ENCODE measurements at regions not wholly inside any gene's neighbourhood (a gene's known extent, or its start where the extent isn't known, plus 50 kb on each side); places are given as distances from the start of the nearest gene placed in this dataset.
"Not testable (repeated sequence)": the region's sequence is repeated elsewhere in the genome, so short reads cannot be mapped to it uniquely, and the experiment has no call there.

DNA sequence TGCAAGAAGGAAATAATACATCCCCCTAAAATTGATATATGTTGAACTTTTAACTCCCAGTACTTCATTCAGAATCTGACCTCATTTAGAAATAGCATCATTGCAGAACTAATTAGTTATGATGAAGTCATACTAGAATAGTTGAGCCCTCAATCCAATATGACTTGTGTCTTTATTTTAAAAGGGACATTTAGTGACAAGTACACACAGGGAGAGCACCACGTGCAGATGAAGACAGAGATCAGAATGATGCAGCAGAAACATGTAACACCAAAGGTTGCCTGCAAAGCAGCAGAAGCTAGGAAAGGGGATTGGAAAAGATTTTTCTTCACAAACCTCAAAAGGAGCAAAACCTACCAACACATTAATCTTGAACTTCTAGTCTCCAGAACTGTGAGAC is 2602.5 kb downstream of the PCDH9 start:
- H3K9me3 ChIP-seq (ENCODE audit: control insufficient read depth, low read depth, low read length) = no peaks in the 10 kb centered on the region
- H3K4me3 ChIP-seq (ENCODE audit: low read length) = no peak overlapping the region
- WGBS (ENCODE audit: insufficient coverage, low lambda C conversion rate) = no CpG with 5 or more reads among the region's 1 CpG
- no peak for DNase-seq
- no peaks in the 10 kb centered on the region for H3K27me3 ChIP-seq (ENCODE audit: control insufficient read depth, insufficient read depth, low read length)
- no peaks in the 10 kb centered on the region for H3K4me1 ChIP-seq (ENCODE audit: control insufficient read depth, insufficient read depth, low read length)
- no peaks in the 10 kb centered on the region for H3K36me3 ChIP-seq (ENCODE audit: control insufficient read depth, insufficient read depth, low read length)
- H3K27ac ChIP-seq (ENCODE audit: low read length) = no peak overlapping the region

DNA sequence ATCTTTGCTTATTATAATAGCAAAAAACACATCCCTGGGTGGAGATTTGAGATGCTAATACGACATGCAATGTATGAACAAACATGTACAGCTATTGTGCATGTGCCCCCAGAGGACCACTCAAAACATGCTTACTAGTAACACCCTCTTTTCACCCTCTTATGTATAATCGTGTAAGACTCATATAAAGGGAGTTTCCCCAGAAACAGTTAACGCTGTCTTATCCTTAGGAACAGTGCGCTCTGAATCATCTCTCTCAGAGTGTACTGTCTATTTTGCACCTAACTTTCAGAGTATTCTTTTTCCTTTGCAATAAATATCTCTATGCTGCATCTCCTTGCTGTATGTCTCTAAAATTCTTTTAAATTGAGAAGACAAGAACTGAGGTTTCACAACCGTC is 2604.0 kb downstream of the PCDH9 start:
- Histone ChIP-seq H3K27me3 (ENCODE audit: control insufficient read depth, insufficient read depth, low read length) (no peaks in the 10 kb centered on the region), H3K4me3 (ENCODE audit: low read length) (no peak overlapping the region), H3K4me1 (ENCODE audit: control insufficient read depth, insufficient read depth, low read length) (no peaks in the 10 kb centered on the region), H3K9me3 (ENCODE audit: control insufficient read depth, low read depth, low read length) (no peaks in the 10 kb centered on the region), H3K27ac (ENCODE audit: low read length) (no peak overlapping the region), H3K36me3 (ENCODE audit: control insufficient read depth, insufficient read depth, low read length) (no peaks in the 10 kb centered on the region)
- no peak for DNase-seq
- 100% methylated on average over 3 of the region's 5 CpGs for WGBS (ENCODE audit: insufficient coverage, low lambda C conversion rate)

DNA sequence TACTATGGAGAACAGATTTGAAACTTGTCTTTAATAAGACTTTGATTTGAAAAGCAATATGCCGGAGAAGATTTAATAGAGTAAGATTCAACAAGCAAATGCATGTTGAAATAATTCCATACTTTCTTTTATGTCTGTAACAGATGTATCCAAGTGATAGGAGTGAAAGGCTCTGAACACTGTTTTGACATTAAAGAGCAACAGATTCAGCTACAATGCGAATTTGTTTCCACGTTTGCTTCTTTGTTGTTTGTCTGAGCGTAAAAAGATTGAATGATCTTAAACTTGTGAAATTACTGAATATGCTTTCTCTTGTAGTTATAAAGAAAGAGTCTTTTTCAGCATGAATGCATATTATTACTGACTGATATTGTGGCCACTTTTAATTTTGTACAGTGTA is 2612.9 kb downstream of the PCDH9 start:
- Histone ChIP-seq H3K36me3 (ENCODE audit: control insufficient read depth, insufficient read depth, low read length) (no peaks in the 10 kb centered on the region), H3K27me3 (ENCODE audit: control insufficient read depth, insufficient read depth, low read length) (no peaks in the 10 kb centered on the region)
- 100% methylated on average over 4 of the region's 4 CpGs for WGBS (ENCODE audit: insufficient coverage, low lambda C conversion rate)

DNA sequence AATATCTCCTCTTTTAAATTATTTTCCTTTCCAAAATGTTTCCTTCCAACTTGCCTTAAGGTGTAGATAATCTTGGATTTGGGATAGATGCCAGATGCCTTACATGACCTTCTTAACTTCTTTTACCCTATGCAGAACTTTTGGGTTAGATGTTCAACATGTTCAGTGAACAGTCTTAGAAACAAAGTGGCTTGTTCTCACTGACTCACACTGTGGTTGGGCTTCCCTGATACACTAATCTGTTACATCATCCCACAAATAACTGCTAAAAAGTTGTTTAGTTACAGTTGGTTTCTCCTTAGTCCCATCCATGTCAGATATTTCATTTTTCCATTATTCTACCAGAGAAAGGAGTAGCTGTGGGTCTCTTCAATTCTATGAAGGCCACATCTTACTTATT is 2638.2 kb downstream of the PCDH9 start:
- no peak for DNase-seq
- Histone ChIP-seq H3K27ac (ENCODE audit: low read length) (no peak overlapping the region), H3K27me3 (ENCODE audit: control insufficient read depth, insufficient read depth, low read length) (no peaks in the 10 kb centered on the region), H3K4me1 (ENCODE audit: control insufficient read depth, insufficient read depth, low read length) (no peaks in the 10 kb centered on the region), H3K9me3 (ENCODE audit: control insufficient read depth, low read depth, low read length) (no peaks in the 10 kb centered on the region), H3K36me3 (ENCODE audit: control insufficient read depth, insufficient read depth, low read length) (no peaks in the 10 kb centered on the region), H3K4me3 (ENCODE audit: low read length) (no peak overlapping the region)

More for the DNA sequence above, 2612.9 kb downstream of the PCDH9 start:
- Histone ChIP-seq H3K4me1 (ENCODE audit: control insufficient read depth, insufficient read depth, low read length) (no peaks in the 10 kb centered on the region), H3K9me3 (ENCODE audit: control insufficient read depth, low read depth, low read length) (no peaks in the 10 kb centered on the region), H3K4me3 (ENCODE audit: low read length) (no peak overlapping the region), H3K27ac (ENCODE audit: low read length) (no peak overlapping the region)
- DNase-seq = no peak

DNA sequence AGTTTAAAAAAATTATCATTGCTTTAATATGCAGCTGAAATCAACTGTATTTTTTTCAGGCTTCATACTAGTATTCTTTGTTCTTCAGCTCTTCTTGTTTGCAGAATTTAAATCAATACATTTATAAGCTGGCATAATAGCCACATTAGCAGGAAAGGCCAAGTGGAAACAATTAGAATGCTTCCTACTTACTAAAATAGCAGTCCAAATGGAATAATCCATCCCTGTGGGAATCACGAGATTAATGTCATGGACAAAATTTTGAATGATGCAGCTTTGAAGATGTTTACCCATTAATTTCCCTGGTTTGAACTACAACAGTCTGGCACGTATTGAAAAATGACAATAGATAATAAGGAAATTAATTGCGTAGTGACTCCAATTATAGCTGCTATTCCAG is 2650.8 kb downstream of the PCDH9 start:
- Histone ChIP-seq H3K27ac (ENCODE audit: low read length) (no peak overlapping the region), H3K9me3 (ENCODE audit: control insufficient read depth, low read depth, low read length) (no peaks in the 10 kb centered on the region), H3K27me3 (ENCODE audit: control insufficient read depth, insufficient read depth, low read length) (no peaks in the 10 kb centered on the region), H3K36me3 (ENCODE audit: control insufficient read depth, insufficient read depth, low read length) (no peaks in the 10 kb centered on the region), H3K4me3 (ENCODE audit: low read length) (no peak overlapping the region), H3K4me1 (ENCODE audit: control insufficient read depth, insufficient read depth, low read length) (no peaks in the 10 kb centered on the region)
- no CpG with 5 or more reads among the region's 3 CpGs for WGBS (ENCODE audit: insufficient coverage, low lambda C conversion rate)
- no peak for DNase-seq

DNA sequence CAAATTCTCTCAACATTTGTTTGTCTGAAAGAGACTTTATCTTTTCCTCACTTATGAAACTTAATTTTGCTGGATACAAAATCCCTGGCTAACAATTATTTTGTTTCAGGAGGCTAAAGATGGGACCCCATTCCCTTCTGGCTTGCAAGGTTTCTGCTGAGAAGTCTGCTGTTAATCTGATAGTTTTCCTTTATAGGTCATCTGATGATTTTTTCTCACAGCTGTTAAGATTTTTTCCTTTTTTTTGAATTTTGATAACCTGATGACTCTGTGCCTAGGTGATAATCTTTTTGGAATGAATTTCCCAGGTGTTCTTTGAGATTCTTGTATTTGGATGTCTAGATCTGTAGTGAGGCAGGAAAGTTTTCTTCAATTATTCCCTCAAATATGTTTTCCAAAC is 2661.4 kb downstream of the PCDH9 start:
- Histone ChIP-seq H3K27me3 (ENCODE audit: control insufficient read depth, insufficient read depth, low read length) (no peaks in the 10 kb centered on the region), H3K4me3 (ENCODE audit: low read length) (no peak overlapping the region), H3K36me3 (ENCODE audit: control insufficient read depth, insufficient read depth, low read length) (no peaks in the 10 kb centered on the region), H3K9me3 (ENCODE audit: control insufficient read depth, low read depth, low read length) (peaks cover 4% of the 10 kb centered on the region), H3K4me1 (ENCODE audit: control insufficient read depth, insufficient read depth, low read length) (no peaks in the 10 kb centered on the region), H3K27ac (ENCODE audit: low read length) (no peak overlapping the region)
- no peak for DNase-seq

DNA sequence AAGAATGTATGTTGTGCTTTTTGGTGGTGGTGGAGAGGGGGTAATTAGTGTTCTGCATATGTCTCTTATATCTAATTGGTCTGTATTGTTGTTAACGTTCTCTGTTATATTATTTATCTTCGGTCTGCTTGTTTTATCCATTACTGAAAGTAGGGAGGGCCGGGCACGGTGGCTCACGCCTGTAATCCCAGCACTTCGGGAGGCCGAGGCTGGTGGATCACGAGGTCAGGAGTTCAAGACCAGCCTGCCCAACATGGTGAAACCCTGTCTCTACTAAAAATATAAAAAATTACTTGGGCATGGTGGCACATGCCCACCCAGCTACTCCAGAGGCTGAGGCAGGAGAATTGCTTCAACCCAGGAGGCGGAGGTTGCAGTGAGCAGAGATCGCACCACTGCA is 2672.1 kb downstream of the PCDH9 start:
- H3K4me3 ChIP-seq (ENCODE audit: low read length); H3K36me3 ChIP-seq (ENCODE audit: control insufficient read depth, insufficient read depth, low read length); DNase-seq; H3K9me3 ChIP-seq (ENCODE audit: control insufficient read depth, low read depth, low read length); H3K27ac ChIP-seq (ENCODE audit: low read length); H3K27me3 ChIP-seq (ENCODE audit: control insufficient read depth, insufficient read depth, low read length); H3K4me1 ChIP-seq (ENCODE audit: control insufficient read depth, insufficient read depth, low read length): not testable (repeated sequence)
- WGBS (ENCODE audit: insufficient coverage, low lambda C conversion rate) = 100% methylated on average over 1 of the region's 10 CpGs

DNA sequence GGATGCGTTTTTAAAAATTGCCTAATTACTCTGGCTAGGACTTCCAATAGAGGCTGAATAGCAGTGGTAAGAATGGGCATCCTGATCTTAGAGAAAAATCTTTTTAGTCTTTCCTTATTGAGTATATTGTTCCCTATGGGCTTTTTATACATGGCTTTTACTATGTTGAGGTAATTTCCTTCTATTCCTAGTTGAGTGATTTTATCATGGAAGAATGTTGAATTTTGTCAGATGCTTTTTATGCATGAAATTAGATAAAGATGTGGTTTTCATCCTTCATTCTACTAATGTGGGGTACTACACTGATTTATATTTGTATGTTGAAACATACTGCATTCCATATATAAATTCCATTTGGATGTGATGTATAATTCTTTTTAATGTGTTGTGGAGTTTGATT is 2673.8 kb downstream of the PCDH9 start:
- no peak for DNase-seq
- no peaks in the 10 kb centered on the region for H3K36me3 ChIP-seq (ENCODE audit: control insufficient read depth, insufficient read depth, low read length)

DNA sequence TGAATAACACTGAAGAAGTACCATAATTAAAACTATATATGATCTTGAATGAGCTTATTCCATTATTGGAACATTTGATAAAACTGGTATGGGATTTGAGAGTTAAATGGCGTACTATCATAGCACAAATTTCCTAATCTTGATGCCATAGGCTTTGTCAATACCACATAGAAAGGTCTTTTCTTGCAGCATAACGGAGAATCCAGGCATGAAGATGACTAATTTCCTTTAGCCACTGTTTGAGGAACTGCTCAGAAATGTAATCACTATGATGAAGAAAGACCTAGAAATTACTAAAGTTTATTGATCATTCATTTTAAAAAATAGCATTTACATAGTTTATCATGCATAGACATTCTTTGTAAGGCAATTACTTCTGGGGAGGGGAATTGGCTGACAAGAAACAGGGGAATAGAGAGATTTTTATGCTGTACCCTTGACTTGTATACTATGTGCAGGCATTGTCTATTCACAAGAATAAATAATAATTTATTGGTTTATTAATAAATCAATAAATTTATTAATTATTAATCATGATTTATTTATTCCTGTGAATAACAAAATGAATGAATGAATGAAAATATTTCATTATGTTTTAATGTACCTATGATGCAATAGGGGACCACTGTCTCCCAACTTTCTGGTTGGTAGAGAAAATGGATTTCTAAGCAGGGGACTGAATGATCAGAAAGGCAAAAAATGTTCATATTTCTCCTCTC is 2676.6 kb downstream of the PCDH9 start:
- no CpG with 5 or more reads among the region's 2 CpGs for WGBS (ENCODE audit: insufficient coverage, low lambda C conversion rate)
- Histone ChIP-seq H3K4me1 (ENCODE audit: control insufficient read depth, insufficient read depth, low read length) (no peaks in the 10 kb centered on the region), H3K9me3 (ENCODE audit: control insufficient read depth, low read depth, low read length) (no peaks in the 10 kb centered on the region), H3K27me3 (ENCODE audit: control insufficient read depth, insufficient read depth, low read length) (no peaks in the 10 kb centered on the region), H3K36me3 (ENCODE audit: control insufficient read depth, insufficient read depth, low read length) (no peaks in the 10 kb centered on the region), H3K4me3 (ENCODE audit: low read length) (no peak overlapping the region), H3K27ac (ENCODE audit: low read length) (no peak overlapping the region)
- no peak for DNase-seq

More for the DNA sequence above, 2673.8 kb downstream of the PCDH9 start:
- H3K4me3 ChIP-seq (ENCODE audit: low read length) = no peak overlapping the region
- no peaks in the 10 kb centered on the region for H3K9me3 ChIP-seq (ENCODE audit: control insufficient read depth, low read depth, low read length)
- H3K27ac ChIP-seq (ENCODE audit: low read length) = no peak overlapping the region
- WGBS (ENCODE audit: insufficient coverage, low lambda C conversion rate) = 100% methylated on average over 1 of the region's 1 CpG
- no peaks in the 10 kb centered on the region for H3K4me1 ChIP-seq (ENCODE audit: control insufficient read depth, insufficient read depth, low read length)
- no peaks in the 10 kb centered on the region for H3K27me3 ChIP-seq (ENCODE audit: control insufficient read depth, insufficient read depth, low read length)

DNA sequence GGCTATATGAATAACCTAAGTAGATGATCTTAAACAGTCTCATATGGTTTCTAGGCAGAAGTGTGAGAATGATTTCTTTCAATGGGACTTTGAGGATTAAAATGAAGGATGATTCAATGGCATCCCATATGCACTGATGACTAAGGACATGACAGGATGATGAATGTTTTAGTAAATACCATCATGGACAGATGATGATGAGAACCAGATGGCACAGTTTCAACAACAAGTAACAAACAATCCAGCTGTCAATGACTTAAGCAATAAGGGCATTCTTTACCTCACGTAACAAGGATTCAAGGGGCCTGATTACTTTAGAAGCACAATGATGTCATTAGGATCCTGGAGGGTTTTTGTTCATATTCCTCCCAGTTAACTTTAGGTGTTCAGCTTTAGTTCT is 2678.4 kb downstream of the PCDH9 start:
- H3K27me3 ChIP-seq (ENCODE audit: control insufficient read depth, insufficient read depth, low read length) = no peaks in the 10 kb centered on the region
- no peaks in the 10 kb centered on the region for H3K36me3 ChIP-seq (ENCODE audit: control insufficient read depth, insufficient read depth, low read length)
- no CpG with 5 or more reads among the region's 1 CpG for WGBS (ENCODE audit: insufficient coverage, low lambda C conversion rate)
- H3K9me3 ChIP-seq (ENCODE audit: control insufficient read depth, low read depth, low read length) = no peaks in the 10 kb centered on the region
- no peak for DNase-seq
- H3K4me1 ChIP-seq (ENCODE audit: control insufficient read depth, insufficient read depth, low read length) = no peaks in the 10 kb centered on the region
- no peak overlapping the region for H3K4me3 ChIP-seq (ENCODE audit: low read length)
- H3K27ac ChIP-seq (ENCODE audit: low read length) = no peak overlapping the region

DNA sequence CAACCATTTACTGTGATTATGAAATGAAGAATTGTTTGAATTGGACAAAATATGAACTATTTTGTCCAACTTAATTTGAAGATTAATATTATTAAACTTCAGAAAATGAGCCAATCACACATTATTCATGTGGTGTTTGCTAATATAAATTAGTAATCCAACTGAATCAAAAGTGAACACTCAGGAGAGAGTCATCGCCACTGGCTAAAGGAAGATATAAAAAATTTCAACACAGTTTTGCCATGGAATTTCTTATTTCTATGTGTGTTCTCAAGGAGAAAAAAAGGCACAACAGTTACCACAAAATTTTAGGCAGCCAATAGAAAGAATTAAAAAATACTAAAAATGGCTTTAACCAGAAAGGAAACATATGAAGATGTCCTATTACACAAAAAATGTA is 2683.8 kb downstream of the PCDH9 start:
- H3K4me1 ChIP-seq (ENCODE audit: control insufficient read depth, insufficient read depth, low read length) = no peaks in the 10 kb centered on the region
- H3K4me3 ChIP-seq (ENCODE audit: low read length) = no peak overlapping the region
- no peak for DNase-seq
- no peaks in the 10 kb centered on the region for H3K9me3 ChIP-seq (ENCODE audit: control insufficient read depth, low read depth, low read length)
- H3K36me3 ChIP-seq (ENCODE audit: control insufficient read depth, insufficient read depth, low read length) = no peaks in the 10 kb centered on the region
- WGBS (ENCODE audit: insufficient coverage, low lambda C conversion rate) = 100% methylated on average over 1 of the region's 1 CpG
- no peaks in the 10 kb centered on the region for H3K27me3 ChIP-seq (ENCODE audit: control insufficient read depth, insufficient read depth, low read length)
- H3K27ac ChIP-seq (ENCODE audit: low read length) = no peak overlapping the region
